GM12872 (cell line): ENCODE measurements at regions not wholly inside any gene's neighbourhood (a gene's known extent, or its start where the extent isn't known, plus 50 kb on each side); places are given as distances from the start of the nearest gene placed in this dataset.

Source experiments
- CTCF ChIP-seq: IDR thresholded peaks from 3 replicates; pipeline ENCODE4 v1.5.1; 2011; ENCODE audit warnings: low read depth, mild to moderate bottlenecking, low read length, moderate library complexity; ENCODE audit not compliant: insufficient read depth

- no peak for TF ChIP-seq CTCF
Observed at GRCh38 chr6:95802978-95803377, 212.8 kb upstream of the FUT9 start.

- no peak for TF ChIP-seq CTCF
Observed at GRCh38 chr6:95803889-95804288, 211.9 kb upstream of the FUT9 start.

DNA sequence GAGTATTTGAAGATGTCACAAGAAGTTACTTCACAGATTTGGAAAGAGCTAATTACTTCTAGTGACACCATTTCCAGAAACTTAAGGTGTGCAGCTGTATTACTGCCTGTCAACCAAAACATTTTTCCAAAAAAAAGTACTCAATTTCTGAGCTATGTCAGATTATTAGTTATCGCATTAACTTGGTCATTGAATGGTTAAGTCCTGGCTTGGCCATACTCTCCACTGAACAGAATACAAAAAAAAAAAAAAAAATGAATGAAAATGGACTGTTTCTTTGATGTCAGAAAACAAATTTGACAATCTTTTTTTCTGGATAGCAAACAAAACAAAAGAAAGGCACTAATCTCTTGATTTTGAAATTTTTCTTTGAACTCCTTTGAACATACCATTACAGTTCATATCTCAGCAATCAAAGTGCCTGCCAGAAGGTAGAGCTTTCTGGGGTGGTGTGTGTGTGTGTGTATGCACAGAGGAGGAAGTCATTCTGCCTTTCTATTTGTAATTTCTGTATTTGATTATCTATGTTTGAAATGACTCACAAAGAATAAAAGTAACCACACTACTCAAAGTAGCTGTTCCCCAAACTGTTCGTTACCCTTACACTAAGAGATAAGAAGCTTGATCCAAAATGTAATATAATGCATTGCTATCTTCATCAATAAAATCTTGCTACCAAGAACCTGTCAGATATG lies 210.8 kb upstream of the FUT9 start:
- no peak for TF ChIP-seq CTCF

DNA sequence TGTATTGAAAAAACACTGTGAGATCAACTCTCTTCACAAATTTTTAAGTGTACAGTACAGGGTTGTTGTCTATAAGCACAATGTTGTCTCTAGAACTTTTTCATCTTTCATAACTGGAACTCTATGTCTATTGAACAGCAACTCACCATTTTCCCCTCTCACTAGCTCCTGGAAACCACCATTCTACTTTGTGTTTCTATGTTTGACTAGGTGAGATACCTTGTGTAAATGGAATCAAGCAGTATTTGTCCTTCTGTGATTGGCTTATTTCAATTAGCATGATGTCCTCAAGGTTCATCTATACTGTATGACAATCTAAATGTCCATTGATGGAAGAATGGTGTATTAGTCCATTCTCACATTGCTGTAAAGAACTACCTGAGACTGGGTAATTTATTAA lies 210.1 kb upstream of the FUT9 start:
- TF ChIP-seq CTCF = no peak

- TF ChIP-seq CTCF = no peak
Observed at GRCh38 chr6:95815389-95816056, 200.3 kb upstream of the FUT9 start.

GRCh38 chr6:95819461-95819860 lies 196.3 kb upstream of the FUT9 start:
- no peak for TF ChIP-seq CTCF

DNA sequence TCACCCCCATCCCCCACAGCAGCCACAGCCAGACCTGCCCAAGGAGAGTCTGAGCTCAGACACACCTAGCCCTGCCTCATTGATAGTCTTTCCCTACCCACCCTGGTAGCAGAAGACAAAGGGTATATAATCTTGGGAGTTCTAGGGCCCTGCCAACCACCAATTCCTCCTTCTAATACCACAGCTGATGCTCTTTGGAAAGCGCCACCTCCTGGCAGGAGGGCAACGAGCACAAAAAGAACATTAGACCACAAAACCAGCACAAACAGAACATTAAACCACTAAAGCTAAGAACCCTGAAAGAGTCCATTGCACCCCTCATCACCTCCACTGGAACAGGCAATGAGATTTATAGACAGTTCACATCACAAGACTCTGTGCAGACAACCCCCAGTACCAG lies 195.8 kb upstream of the FUT9 start:
- TF ChIP-seq CTCF = peak; percentile 42; the same call in 2 of the 3 replicates
